ENCODE measurements at regions not wholly inside any gene's neighbourhood (a gene's known extent, or its start where the extent isn't known, plus 50 kb on each side); places are given as distances from the start of the nearest gene placed in this dataset.

DNA sequence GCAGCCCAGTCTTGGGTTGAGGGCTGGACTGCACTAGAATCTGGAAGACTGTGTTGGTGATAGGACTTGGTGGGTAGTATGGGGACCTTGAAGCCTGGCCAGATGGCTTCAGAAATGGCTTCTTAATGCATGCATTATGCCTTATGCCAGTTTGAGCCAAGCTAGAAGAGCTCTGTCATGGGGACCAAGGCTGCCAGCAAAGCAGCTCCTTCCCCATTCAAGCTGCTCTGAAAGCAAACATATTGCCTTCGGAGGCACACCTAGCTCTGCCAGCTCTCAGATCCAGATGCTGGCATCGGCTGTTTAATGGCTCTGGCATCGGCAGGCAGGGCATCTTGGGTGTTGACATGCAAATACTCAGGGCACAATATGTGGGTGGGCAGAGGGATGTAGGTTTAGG is 59.0 kb upstream of the IGFBP5 start:
- TF ChIP-seq POLR2A (IDR thresholded peaks at IDR 0.05; ENCODE audit: low read depth, low read length) (no peak), POLR2AphosphoS5 (IDR thresholded peaks at IDR 0.05; ENCODE audit: low read depth, low read length) (no peak), SPI1 (IDR thresholded peaks at IDR 0.05; ENCODE audit: low read depth, low read length) (no peak)

Measured in GM12891 (cell line).